Activated CD8-positive, alpha-beta memory T cell treated with anti-CD3 and anti-CD28 coated beads, Interleukin-2, amount 50 U/mL, for 1 hour (primary cell): ENCODE measurements at regions not wholly inside any gene's neighbourhood (a gene's known extent, or its start where the extent isn't known, plus 50 kb on each side); places are given as distances from the start of the nearest gene placed in this dataset.

ENCODE experiments used
- DNase-seq: peaks from one replicate; pipeline ENCODE4 v3.0.0-alpha.2; 2020; ENCODE audit errors: extremely low read depth

- DNase-seq: no peak
Measured at GRCh38 chr5:147168578-147169327, 66.1 kb upstream of the STK32A start.

- no peak for DNase-seq
Measured at GRCh38 chr5:147169399-147169798, 65.4 kb upstream of the STK32A start.

GRCh38 chr5:147169901-147170300 is 64.9 kb upstream of the STK32A start:
- no peak for DNase-seq

- DNase-seq: no peak
Measured at GRCh38 chr5:147170603-147171002, 64.2 kb upstream of the STK32A start.

- DNase-seq: no peak
Measured at GRCh38 chr5:147174671-147175265, 60.1 kb upstream of the STK32A start.

GRCh38 chr5:147175516-147176097 is 59.2 kb upstream of the STK32A start:
- no peak for DNase-seq

GRCh38 chr5:147176422-147176821 is 58.4 kb upstream of the STK32A start:
- DNase-seq: no peak

- DNase-seq: no peak
Measured at GRCh38 chr5:147177125-147177840, 57.5 kb upstream of the STK32A start.

GRCh38 chr5:147179562-147180147 is 55.2 kb upstream of the STK32A start:
- DNase-seq: no peak

- no peak for DNase-seq
Measured at GRCh38 chr5:147180751-147181150, 54.1 kb upstream of the STK32A start.
